ENCODE measurements at regions not wholly inside any gene's neighbourhood (a gene's known extent, or its start where the extent isn't known, plus 50 kb on each side); places are given as distances from the start of the nearest gene placed in this dataset.

DNA sequence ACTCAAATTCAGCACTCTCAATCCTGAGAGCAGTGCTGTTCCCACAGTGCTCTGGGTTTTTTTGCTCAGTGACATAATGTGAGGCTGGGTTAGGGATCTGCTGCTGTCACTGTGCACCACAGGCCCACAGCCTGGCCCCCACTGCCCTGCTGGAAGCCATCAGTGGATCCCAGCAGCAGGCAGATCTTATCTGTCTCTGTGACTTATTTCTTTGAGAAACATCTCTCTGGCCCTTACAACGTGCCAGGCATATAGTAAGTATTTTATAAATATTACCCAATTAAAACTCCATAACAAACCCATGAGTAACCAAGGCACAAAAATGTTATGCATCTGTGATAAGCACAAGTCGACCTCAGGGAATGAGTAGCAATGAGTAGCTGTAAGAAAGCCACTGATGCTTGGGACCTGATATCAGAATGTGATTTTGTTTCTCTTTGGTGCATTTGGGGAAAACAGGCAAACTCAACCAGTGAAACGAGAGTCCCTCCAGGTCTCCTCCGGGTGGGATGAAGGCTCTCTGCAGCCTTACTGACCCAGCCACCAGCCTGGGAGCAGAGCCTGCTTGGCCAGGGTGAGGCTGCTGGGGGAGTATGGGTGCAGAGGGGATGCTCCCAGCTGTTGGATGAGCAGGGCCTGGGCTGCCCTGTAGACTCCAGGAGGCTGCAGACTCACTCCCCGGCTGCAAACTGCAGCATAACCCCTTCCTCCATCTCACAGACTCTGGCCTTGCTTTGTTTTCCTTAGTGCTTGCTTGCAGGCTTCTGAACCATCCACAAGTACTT is 172.7 kb upstream of the LNX1 start:
- Histone ChIP-seq H3K4me3 (replicated peaks in 1 of 3) (no peak overlapping the region), H3K4me1 (peaks cover 0 to 14% of the 10 kb centered on the region in 2 donors), H3K27ac (no peak overlapping the region), H3K36me3 (no peaks in the 10 kb centered on the region), H3K27me3 (no peaks in the 10 kb centered on the region), H3K9me3 (no peaks in the 10 kb centered on the region)
- intact Hi-C loops (cut with DNase I) = no loop called here
- TF ChIP-seq, protein P1, sequence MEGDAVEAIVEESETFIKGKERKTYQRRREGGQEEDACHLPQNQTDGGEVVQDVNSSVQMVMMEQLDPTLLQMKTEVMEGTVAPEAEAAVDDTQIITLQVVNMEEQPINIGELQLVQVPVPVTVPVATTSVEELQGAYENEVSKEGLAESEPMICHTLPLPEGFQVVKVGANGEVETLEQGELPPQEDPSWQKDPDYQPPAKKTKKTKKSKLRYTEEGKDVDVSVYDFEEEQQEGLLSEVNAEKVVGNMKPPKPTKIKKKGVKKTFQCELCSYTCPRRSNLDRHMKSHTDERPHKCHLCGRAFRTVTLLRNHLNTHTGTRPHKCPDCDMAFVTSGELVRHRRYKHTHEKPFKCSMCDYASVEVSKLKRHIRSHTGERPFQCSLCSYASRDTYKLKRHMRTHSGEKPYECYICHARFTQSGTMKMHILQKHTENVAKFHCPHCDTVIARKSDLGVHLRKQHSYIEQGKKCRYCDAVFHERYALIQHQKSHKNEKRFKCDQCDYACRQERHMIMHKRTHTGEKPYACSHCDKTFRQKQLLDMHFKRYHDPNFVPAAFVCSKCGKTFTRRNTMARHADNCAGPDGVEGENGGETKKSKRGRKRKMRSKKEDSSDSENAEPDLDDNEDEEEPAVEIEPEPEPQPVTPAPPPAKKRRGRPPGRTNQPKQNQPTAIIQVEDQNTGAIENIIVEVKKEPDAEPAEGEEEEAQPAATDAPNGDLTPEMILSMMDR (IDR thresholded peaks at IDR 0.05) = no peak
- no peak for TF ChIP-seq POLR2A (IDR thresholded peaks at IDR 0.05)
- 56 to 59% methylated on average over 5 of the region's 5 CpGs for WGBS, 2 donors
- no peak for DNase-seq

DNA sequence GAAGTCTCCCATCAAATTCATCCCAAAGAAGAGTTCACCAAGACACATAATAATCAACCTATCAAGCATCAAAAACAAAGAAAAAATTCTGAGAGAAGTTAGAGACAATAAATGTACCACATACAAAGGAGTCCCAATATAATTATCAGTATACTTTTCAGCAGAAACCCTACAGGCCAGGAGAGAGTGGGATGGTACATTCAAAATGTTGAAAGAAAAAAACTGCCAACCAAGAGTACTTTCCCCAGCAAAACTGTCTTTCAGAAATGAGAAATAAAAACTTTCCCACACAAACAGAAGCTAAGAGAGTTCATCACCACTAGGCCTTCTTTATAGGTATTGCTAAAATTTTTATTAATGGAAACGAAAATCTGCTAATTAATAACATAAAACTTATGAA is 164.4 kb upstream of the LNX1 start:
- H3K4me1 ChIP-seq = no peaks in the 10 kb centered on the region
- H3K27ac ChIP-seq = no peak overlapping the region
- peaks cover 4% of the 10 kb centered on the region for H3K9me3 ChIP-seq
- TF ChIP-seq POLR2A (IDR thresholded peaks at IDR 0.05) = no peak
- TF ChIP-seq, protein P1 (IDR thresholded peaks at IDR 0.05) = no peak
- intact Hi-C loops (cut with DNase I) = no loop called here
- H3K4me3 ChIP-seq (replicated peaks in 1 of 3) = no peak overlapping the region
- WGBS, 2 donors = 86 to 92% methylated on average over 1 of the region's 1 CpG
- H3K27me3 ChIP-seq = no peaks in the 10 kb centered on the region
- no peaks in the 10 kb centered on the region for H3K36me3 ChIP-seq
- no peak for DNase-seq

DNA sequence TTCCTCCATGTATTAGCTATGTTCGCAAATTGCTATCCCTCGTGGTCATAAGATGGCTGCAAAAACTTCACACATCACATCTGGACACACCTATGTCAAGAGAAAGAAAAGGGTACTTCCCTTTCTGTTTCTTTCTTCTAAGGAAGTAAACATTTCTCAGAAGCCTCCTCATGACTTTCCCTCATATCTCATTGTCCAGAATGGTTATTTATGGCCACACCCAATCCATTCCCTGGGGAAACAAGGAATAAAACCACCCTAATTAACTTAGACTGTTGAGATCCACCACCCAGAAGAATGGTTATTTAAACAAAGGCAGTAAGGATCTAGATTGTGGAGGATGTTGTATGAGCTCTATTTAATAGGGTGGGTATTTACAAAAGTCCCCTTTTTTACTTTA is 160.8 kb upstream of the LNX1 start:
- no peak for DNase-seq
- Histone ChIP-seq H3K4me3 (replicated peaks in 1 of 3) (no peak overlapping the region), H3K9me3 (peaks cover 4% of the 10 kb centered on the region), H3K4me1 (no peaks in the 10 kb centered on the region), H3K27ac (no peak overlapping the region), H3K27me3 (no peaks in the 10 kb centered on the region), H3K36me3 (no peaks in the 10 kb centered on the region)
- 37 to 82% methylated on average over 2 of the region's 2 CpGs for WGBS, 2 donors
- intact Hi-C loops (cut with DNase I) = no loop called here
- TF ChIP-seq POLR2A (IDR thresholded peaks at IDR 0.05) = no peak
- TF ChIP-seq, protein P1 (IDR thresholded peaks at IDR 0.05) = no peak

DNA sequence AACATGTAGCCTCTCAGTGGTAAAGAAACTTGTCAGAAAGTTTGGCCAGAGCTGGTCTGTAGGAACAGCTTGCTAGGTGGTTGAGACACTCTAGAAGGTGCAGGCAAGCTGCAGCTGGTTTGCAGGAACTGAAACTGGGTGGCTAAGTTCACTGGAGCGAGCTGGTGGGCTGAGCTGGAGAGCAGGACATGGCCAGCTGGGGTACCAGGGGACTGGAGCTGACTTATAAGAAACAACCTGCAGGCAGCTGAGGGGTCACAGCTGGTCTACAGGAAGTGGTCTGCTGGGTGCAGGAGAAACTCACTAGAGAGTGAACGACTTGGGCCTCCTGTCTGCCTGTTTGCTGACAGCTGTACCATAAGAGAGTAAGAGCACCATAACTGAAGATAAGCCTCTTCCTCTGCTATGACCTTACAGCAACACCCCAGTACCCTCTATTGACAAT is 157.1 kb upstream of the LNX1 start:
- no peak overlapping the region for H3K4me3 ChIP-seq (replicated peaks in 1 of 3)
- H3K27me3 ChIP-seq = no peaks in the 10 kb centered on the region
- no peaks in the 10 kb centered on the region for H3K9me3 ChIP-seq
- 72 to 83% methylated on average over 2 of the region's 2 CpGs for WGBS, 2 donors
- no peaks in the 10 kb centered on the region for H3K4me1 ChIP-seq
- intact Hi-C loops (cut with DNase I) = no loop called here
- TF ChIP-seq POLR2A (IDR thresholded peaks at IDR 0.05) = no peak
- no peaks in the 10 kb centered on the region for H3K36me3 ChIP-seq
- H3K27ac ChIP-seq = no peak overlapping the region
- DNase-seq = no peak

DNA sequence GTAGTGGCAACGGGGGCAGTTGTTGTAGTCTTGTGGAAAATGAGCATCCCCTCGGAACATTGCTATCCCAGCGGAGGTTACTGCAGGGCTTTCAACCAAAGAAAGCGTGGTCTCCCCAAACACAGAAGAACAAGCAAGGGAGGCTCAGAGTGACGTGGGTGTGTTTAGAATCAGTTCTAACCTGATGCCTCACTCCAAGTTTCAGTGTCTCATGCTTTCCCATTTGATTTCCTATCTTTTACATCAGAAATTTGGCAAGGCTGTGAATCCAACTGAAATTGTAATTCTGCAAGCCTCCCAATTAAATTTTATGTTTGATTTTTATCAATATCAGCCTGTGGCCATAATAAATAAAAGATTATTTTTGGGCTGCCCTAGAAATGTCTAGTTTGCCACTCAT is 156.1 kb upstream of the LNX1 start:
- no peaks in the 10 kb centered on the region for H3K9me3 ChIP-seq
- H3K4me1 ChIP-seq = no peaks in the 10 kb centered on the region
- DNase-seq = no peak
- intact Hi-C loops (cut with DNase I) = no loop called here
- no peaks in the 10 kb centered on the region for H3K27me3 ChIP-seq
- TF ChIP-seq, protein P1 (IDR thresholded peaks at IDR 0.05) = no peak
- no peak for TF ChIP-seq POLR2A (IDR thresholded peaks at IDR 0.05)
- H3K27ac ChIP-seq = no peak overlapping the region
- H3K4me3 ChIP-seq (replicated peaks in 1 of 3) = no peak overlapping the region
- WGBS, 2 donors = 88 to 89% methylated on average over 5 of the region's 5 CpGs
- no peaks in the 10 kb centered on the region for H3K36me3 ChIP-seq
